Inflammatory macrophage treated with lipopolysaccharide for 4 hours (primary cell): ENCODE measurements at regions not wholly inside any gene's neighbourhood (a gene's known extent, or its start where the extent isn't known, plus 50 kb on each side); places are given as distances from the start of the nearest gene placed in this dataset.

Experiments
- DNase-seq: peaks from one replicate; pipeline ENCODE4 v3.0.0-alpha.2; 2020

GRCh38 chr1:238501290-238501689 is 610.6 kb upstream of the ZP4 start:
- DNase-seq = no peak

GRCh38 chr1:238499021-238499420 is 608.3 kb upstream of the ZP4 start:
- DNase-seq = no peak

- DNase-seq = no peak
These were observed 601.5 kb upstream of the ZP4 start for GRCh38 chr1:238492271-238492670.

GRCh38 chr1:238491265-238491664 is 600.5 kb upstream of the ZP4 start:
- no peak for DNase-seq

- DNase-seq = no peak
These were observed 598.3 kb upstream of the ZP4 start for GRCh38 chr1:238489006-238489405.

- DNase-seq = no peak
These were observed 597.7 kb upstream of the ZP4 start for GRCh38 chr1:238488401-238488800.

GRCh38 chr1:238487931-238488330 is 597.2 kb upstream of the ZP4 start:
- no peak for DNase-seq

- DNase-seq = no peak
These were observed 595.1 kb upstream of the ZP4 start for GRCh38 chr1:238485912-238486209.

- no peak for DNase-seq
These were observed 594.6 kb upstream of the ZP4 start for GRCh38 chr1:238485057-238485911.

- DNase-seq = no peak
These were observed 593.4 kb upstream of the ZP4 start for GRCh38 chr1:238484121-238484520.

- no peak for DNase-seq
These were observed 586.1 kb upstream of the ZP4 start for GRCh38 chr1:238476841-238477240.

GRCh38 chr1:238475712-238476111 is 585.0 kb upstream of the ZP4 start:
- DNase-seq = no peak

GRCh38 chr1:238474263-238474662 is 583.5 kb upstream of the ZP4 start:
- no peak for DNase-seq

- peak; percentile 46 for DNase-seq
These were observed 578.5 kb upstream of the ZP4 start for GRCh38 chr1:238469146-238469631.

GRCh38 chr1:238468068-238468467 is 577.3 kb upstream of the ZP4 start:
- no peak for DNase-seq

GRCh38 chr1:238466459-238466858 is 575.7 kb upstream of the ZP4 start:
- no peak for DNase-seq

GRCh38 chr1:238465449-238465848 is 574.7 kb upstream of the ZP4 start:
- no peak for DNase-seq

- no peak for DNase-seq
These were observed 568.2 kb upstream of the ZP4 start for GRCh38 chr1:238458899-238459298.

- no peak for DNase-seq
These were observed 566.9 kb upstream of the ZP4 start for GRCh38 chr1:238457610-238458009.

- DNase-seq = no peak
These were observed 561.1 kb upstream of the ZP4 start for GRCh38 chr1:238451781-238452310.

- no peak for DNase-seq
These were observed 560.3 kb upstream of the ZP4 start for GRCh38 chr1:238450976-238451375.

- DNase-seq = no peak
These were observed 553.0 kb upstream of the ZP4 start for GRCh38 chr1:238443687-238444086.

- DNase-seq = no peak
These were observed 548.8 kb upstream of the ZP4 start for GRCh38 chr1:238439511-238439910.

- no peak for DNase-seq
These were observed 547.9 kb upstream of the ZP4 start for GRCh38 chr1:238438311-238439270.
